Mesenchymal stem cell (in vitro differentiated cells and primary cell): ENCODE measurements at regions not wholly inside any gene's neighbourhood (a gene's known extent, or its start where the extent isn't known, plus 50 kb on each side); places are given as distances from the start of the nearest gene placed in this dataset.

ENCODE experiments used
- DNase-seq: peaks from one replicate; pipeline ENCODE4 v3.0.0-alpha.2; 2013
- H2AFZ ChIP-seq: one replicate; pipeline ENCODE4 v1.6.1; 2013; ENCODE audit warnings: low read depth, mild to moderate bottlenecking, control low read depth, inconsistent platforms, low read length, moderate library complexity
- H2AK5ac ChIP-seq: 2 replicates; pipeline ENCODE4 v1.6.1; 2013; ENCODE audit warnings: low read length, moderate library complexity, mild to moderate bottlenecking, inconsistent platforms; ENCODE audit not compliant: severe bottlenecking
- H2BK120ac ChIP-seq: one replicate; pipeline ENCODE4 v1.6.1; 2013; ENCODE audit warnings: low read depth, mild to moderate bottlenecking, inconsistent platforms, low read length, moderate library complexity
- H2BK12ac ChIP-seq, 2 experiments: one replicate each; pipeline ENCODE4 v1.6.1; 2013; ENCODE audit warnings: inconsistent platforms in 2 of 2, low read length in 2 of 2, mild to moderate bottlenecking in 2 of 2, moderate library complexity in 2 of 2, control low read depth in 1 of 2
- H2BK15ac ChIP-seq: one replicate; pipeline ENCODE4 v1.6.1; 2013; ENCODE audit warnings: mild to moderate bottlenecking, low read depth, inconsistent platforms; ENCODE audit not compliant: poor library complexity, severe bottlenecking
- H2BK5ac ChIP-seq: 2 replicates; pipeline ENCODE4 v1.6.1; 2013; ENCODE audit warnings: low read depth, mild to moderate bottlenecking, low read length, control low read depth, inconsistent platforms; ENCODE audit not compliant: poor library complexity, severe bottlenecking
- H3K14ac ChIP-seq, 2 experiments: one replicate each; pipeline ENCODE4 v1.6.1; 2013; ENCODE audit warnings: inconsistent platforms in 2 of 2, low read length in 2 of 2, control low read depth in 1 of 2, mild to moderate bottlenecking in 1 of 2, moderate library complexity in 1 of 2
- H3K18ac ChIP-seq, 2 experiments: one replicate each; pipeline ENCODE4 v1.6.1; 2013; ENCODE audit warnings: inconsistent platforms in 2 of 2, low read length in 2 of 2, control low read depth in 1 of 2, low read depth in 1 of 2, mild to moderate bottlenecking in 1 of 2
- H3K23ac ChIP-seq, 2 experiments: one replicate each; pipeline ENCODE4 v1.6.1; 2013; ENCODE audit warnings: inconsistent platforms in 2 of 2, low read length in 2 of 2, mild to moderate bottlenecking in 2 of 2, moderate library complexity in 2 of 2, control low read depth in 1 of 2
- H3K27ac ChIP-seq: 2 replicates; pipeline ENCODE4 v1.5.1; 2013; ENCODE audit warnings: mild to moderate bottlenecking, moderate library complexity, low read length, control low read depth, inconsistent platforms; ENCODE audit not compliant: poor library complexity, severe bottlenecking
- H3K27me3 ChIP-seq, 2 experiments: 2 replicates each; pipeline versions ENCODE4 v1.6.1 to v1.7.0; 2013; ENCODE audit warnings: low read length in 2 of 2, mild to moderate bottlenecking in 2 of 2, moderate library complexity in 2 of 2, control low read depth in 1 of 2, inconsistent platforms in 1 of 2; ENCODE audit not compliant: control insufficient read depth in 1 of 2, insufficient read depth in 1 of 2
- H3K36me3 ChIP-seq, 2 experiments: 2 replicates each; pipeline versions ENCODE4 v1.6.1 to v1.7.0; 2013; ENCODE audit warnings: low read length in 2 of 2, control low read depth in 1 of 2, inconsistent platforms in 1 of 2, low read depth in 1 of 2, mild to moderate bottlenecking in 1 of 2; ENCODE audit not compliant: insufficient read depth in 2 of 2, control insufficient read depth in 1 of 2
- H3K4ac ChIP-seq, 2 experiments: one replicate each; pipeline ENCODE4 v1.6.1; 2013; ENCODE audit warnings: inconsistent platforms in 2 of 2, low read length in 2 of 2, mild to moderate bottlenecking in 2 of 2, moderate library complexity in 2 of 2, control low read depth in 1 of 2, low read depth in 1 of 2
- H3K4me1 ChIP-seq: 2 replicates; pipeline ENCODE4 v1.6.1; 2013; ENCODE audit warnings: low read depth, low read length, control low read depth; ENCODE audit not compliant: control insufficient read depth, insufficient read depth
- H3K4me2 ChIP-seq: 2 replicates; pipeline ENCODE4 v1.6.1; 2013; ENCODE audit warnings: low read length, mild to moderate bottlenecking, inconsistent platforms; ENCODE audit not compliant: poor library complexity, severe bottlenecking
- H3K4me3 ChIP-seq, 2 experiments: 2 replicates each; pipeline versions ENCODE4 v1.5.1 to v1.7.0; 2013; ENCODE audit warnings: low read length in 2 of 2, mild to moderate bottlenecking in 2 of 2, control low read depth in 1 of 2, low read depth in 1 of 2; ENCODE audit not compliant: insufficient read depth in 1 of 2
- H3K79me1 ChIP-seq: replicated peaks from 2 replicates; pipeline ENCODE4 v1.6.1; 2013; ENCODE audit warnings: mild to moderate bottlenecking, control low read depth, low read length, inconsistent platforms; ENCODE audit not compliant: poor library complexity, severe bottlenecking
- H3K9ac ChIP-seq: 2 replicates; pipeline ENCODE4 v1.7.0; 2013; ENCODE audit warnings: mild to moderate bottlenecking, low read length, moderate library complexity
- H3K9me3 ChIP-seq: 2 replicates; pipeline ENCODE4 v1.7.0; 2013; ENCODE audit warnings: mild to moderate bottlenecking, low read length; ENCODE audit not compliant: control insufficient read depth
- H4K8ac ChIP-seq: one replicate; pipeline ENCODE4 v1.6.1; 2013; ENCODE audit warnings: inconsistent platforms, mild to moderate bottlenecking, low read length, moderate library complexity
- H4K91ac ChIP-seq: one replicate; pipeline ENCODE4 v1.6.1; 2013; ENCODE audit warnings: mild to moderate bottlenecking, low read length, inconsistent platforms
- WGBS: methylation state at CpG from one replicate; pipeline ENCODE4 v1.1.7; 2013; ENCODE audit warnings: mixed read lengths; 5-methylcytosine and 5-hydroxymethylcytosine counted together

GRCh38 chr7:106376026-106376799 lies 91.4 kb upstream of the NAMPT start:
- Histone ChIP-seq H3K9me3 (no peaks in the 10 kb centered on the region), H3K79me1 (no peaks in the 10 kb centered on the region), H2BK120ac (no peak overlapping the region), H3K27me3 (peaks cover 0 to 4% of the 10 kb centered on the region in 2 experiments), H3K23ac (no peak overlapping the region), H2BK12ac (no peak overlapping the region), H3K4ac (no peak overlapping the region), H3K4me3 (no peak overlapping the region), H4K91ac (no peak overlapping the region), H3K4me1 (peaks cover 2% of the 10 kb centered on the region), H2BK5ac (no peak overlapping the region), H2AFZ (no peak overlapping the region), H4K8ac (no peak overlapping the region), H3K4me2 (no peak overlapping the region), H3K14ac (no peak overlapping the region), H2BK15ac (no peak overlapping the region), H3K27ac (no peak overlapping the region), H3K9ac (no peak overlapping the region), H3K36me3 (no peaks in the 10 kb centered on the region), H2AK5ac (no peak overlapping the region), H3K18ac (no peak overlapping the region)
- 65% methylated on average over 3 of the region's 3 CpGs for WGBS
- DNase-seq, result peak; percentile 18

GRCh38 chr7:106375499-106375898 lies 90.7 kb upstream of the NAMPT start:
- 100% methylated on average over 2 of the region's 2 CpGs for WGBS
- Histone ChIP-seq H3K4me2 (no peak overlapping the region), H2BK120ac (no peak overlapping the region), H3K4me3 (no peak overlapping the region), H3K36me3 (no peaks in the 10 kb centered on the region), H3K79me1 (no peaks in the 10 kb centered on the region), H3K4me1 (peaks cover 2% of the 10 kb centered on the region), H3K18ac (no peak overlapping the region), H3K27ac (no peak overlapping the region), H4K8ac (no peak overlapping the region), H3K4ac (no peak overlapping the region), H3K9ac (no peak overlapping the region), H2BK15ac (no peak overlapping the region), H2BK12ac (no peak overlapping the region), H3K27me3 (no peaks in the 10 kb centered on the region), H4K91ac (no peak overlapping the region), H3K14ac (no peak overlapping the region), H3K23ac (no peak overlapping the region), H2AK5ac (no peak overlapping the region), H2AFZ (no peak overlapping the region), H3K9me3 (no peaks in the 10 kb centered on the region), H2BK5ac (no peak overlapping the region)
- no peak for DNase-seq

- Histone ChIP-seq H3K18ac (no peak overlapping the region), H2BK15ac (no peak overlapping the region)
- 100% methylated on average over 1 of the region's 1 CpG for WGBS
Measured at GRCh38 chr7:106374437-106374836, 89.7 kb upstream of the NAMPT start.

GRCh38 chr7:106372595-106373318 lies 88.0 kb upstream of the NAMPT start:
- peak; percentile 10 for DNase-seq
- Histone ChIP-seq H4K91ac (no peak overlapping the region), H3K9ac (no peak overlapping the region), H3K4me2 (no peak overlapping the region), H3K27me3 (no peaks in the 10 kb centered on the region), H4K8ac (no peak overlapping the region), H3K4ac (no peak overlapping the region), H3K27ac (no peak overlapping the region), H3K23ac (no peak overlapping the region), H3K18ac (no peak overlapping the region), H2BK15ac (no peak overlapping the region), H3K14ac (no peak overlapping the region), H3K9me3 (no peaks in the 10 kb centered on the region), H2BK12ac (no peak overlapping the region), H2AFZ (no peak overlapping the region), H3K4me1 (peaks cover 1% of the 10 kb centered on the region), H3K36me3 (no peaks in the 10 kb centered on the region), H2BK5ac (no peak overlapping the region), H3K4me3 (no peak overlapping the region), H2AK5ac (no peak overlapping the region), H3K79me1 (no peaks in the 10 kb centered on the region), H2BK120ac (no peak overlapping the region)
- 26% methylated on average over 3 of the region's 3 CpGs for WGBS

More at GRCh38 chr7:106374437-106374836, 89.7 kb upstream of the NAMPT start:
- Histone ChIP-seq H4K91ac (no peak overlapping the region), H3K9me3 (no peaks in the 10 kb centered on the region), H2BK5ac (no peak overlapping the region), H3K14ac (no peak overlapping the region), H2AFZ (no peak overlapping the region), H3K79me1 (no peaks in the 10 kb centered on the region), H3K27me3 (no peaks in the 10 kb centered on the region), H3K36me3 (no peaks in the 10 kb centered on the region), H4K8ac (no peak overlapping the region), H3K27ac (no peak overlapping the region), H3K9ac (no peak overlapping the region), H3K4me3 (no peak overlapping the region), H2AK5ac (no peak overlapping the region), H3K4me2 (no peak overlapping the region), H2BK12ac (no peak overlapping the region), H3K23ac (no peak overlapping the region), H3K4ac (no peak overlapping the region), H3K4me1 (peaks cover 3% of the 10 kb centered on the region), H2BK120ac (no peak overlapping the region)
- DNase-seq, result no peak
